ENCODE measurements at regions not wholly inside any gene's neighbourhood (a gene's known extent, or its start where the extent isn't known, plus 50 kb on each side); places are given as distances from the start of the nearest gene placed in this dataset.

DNA sequence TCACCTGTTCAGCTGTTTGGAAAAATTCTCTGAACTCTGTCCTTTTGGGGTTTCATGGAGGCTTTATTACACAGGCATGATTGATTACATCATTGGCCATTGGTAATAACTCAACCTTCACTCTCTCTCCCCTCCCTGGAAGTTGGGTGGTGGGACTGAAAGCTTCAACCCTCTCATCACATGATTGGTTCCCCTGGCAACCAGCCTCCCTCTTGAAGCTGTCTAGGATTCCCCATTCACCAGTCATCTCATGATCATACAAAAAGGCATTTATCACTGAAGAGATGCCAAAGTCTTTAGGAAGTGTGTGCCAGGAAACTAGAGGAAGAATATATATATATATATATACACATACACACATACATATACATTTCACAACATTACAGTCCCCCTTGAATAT lies 228.5 kb downstream of the ZNF326 start:
- H3K9me3 Mint-ChIP-seq = peaks cover 47% of the 10 kb centered on the region
- H3K4me1 Mint-ChIP-seq = peaks cover 29% of the 10 kb centered on the region
- H3K27ac Mint-ChIP-seq = no peak overlapping the region
- DNase-seq (ENCODE audit: low spot score) (no peak), ATAC-seq (no peak)
- ChIA-PET POLR2A (interaction anchor here (0.7 kb wide), 1 partner anchor 17 kb away, joined by 3 read pairs; no protein-coding TSS in a partner anchor), CTCF (no interaction called here)
- no peak for TF ChIP-seq ZNF423 (CRISPR knock-in tag; IDR thresholded peaks at IDR 0.05)
- no peak for TF ChIP-seq NR3C1 (CRISPR knock-in tag; conservative IDR thresholded peaks at IDR 0.05; ENCODE audit: low read depth)
- TF ChIP-seq KAT7 (CRISPR knock-in tag; IDR thresholded peaks at IDR 0.05; ENCODE audit: borderline replicate concordance) = no peak
- TF ChIP-seq TCF7 (CRISPR knock-in tag; IDR thresholded peaks at IDR 0.05; ENCODE audit: low read depth) = no peak
- TF ChIP-seq JUN (CRISPR knock-in tag; IDR thresholded peaks at IDR 0.05) = no peak
- TF ChIP-seq ZBTB21 (CRISPR knock-in tag; IDR thresholded peaks at IDR 0.05; ENCODE audit: borderline replicate concordance) = no peak
- TF ChIP-seq, protein P1, sequence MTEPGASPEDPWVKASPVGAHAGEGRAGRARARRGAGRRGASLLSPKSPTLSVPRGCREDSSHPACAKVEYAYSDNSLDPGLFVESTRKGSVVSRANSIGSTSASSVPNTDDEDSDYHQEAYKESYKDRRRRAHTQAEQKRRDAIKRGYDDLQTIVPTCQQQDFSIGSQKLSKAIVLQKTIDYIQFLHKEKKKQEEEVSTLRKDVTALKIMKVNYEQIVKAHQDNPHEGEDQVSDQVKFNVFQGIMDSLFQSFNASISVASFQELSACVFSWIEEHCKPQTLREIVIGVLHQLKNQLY (CRISPR knock-in tag; IDR thresholded peaks at IDR 0.05) = no peak
- TF ChIP-seq PRRX2 (CRISPR knock-in tag; IDR thresholded peaks at IDR 0.05) = no peak
- TF ChIP-seq MYBL2 (CRISPR knock-in tag; IDR thresholded peaks at IDR 0.05) = no peak
- TF ChIP-seq, protein P2, sequence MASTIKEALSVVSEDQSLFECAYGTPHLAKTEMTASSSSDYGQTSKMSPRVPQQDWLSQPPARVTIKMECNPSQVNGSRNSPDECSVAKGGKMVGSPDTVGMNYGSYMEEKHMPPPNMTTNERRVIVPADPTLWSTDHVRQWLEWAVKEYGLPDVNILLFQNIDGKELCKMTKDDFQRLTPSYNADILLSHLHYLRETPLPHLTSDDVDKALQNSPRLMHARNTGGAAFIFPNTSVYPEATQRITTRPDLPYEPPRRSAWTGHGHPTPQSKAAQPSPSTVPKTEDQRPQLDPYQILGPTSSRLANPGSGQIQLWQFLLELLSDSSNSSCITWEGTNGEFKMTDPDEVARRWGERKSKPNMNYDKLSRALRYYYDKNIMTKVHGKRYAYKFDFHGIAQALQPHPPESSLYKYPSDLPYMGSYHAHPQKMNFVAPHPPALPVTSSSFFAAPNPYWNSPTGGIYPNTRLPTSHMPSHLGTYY (CRISPR knock-in tag; IDR thresholded peaks at IDR 0.05) = no peak
- TF ChIP-seq ELF4 (CRISPR knock-in tag; IDR thresholded peaks at IDR 0.05; ENCODE audit: low read depth) = no peak
- no peak for TF ChIP-seq ATF1 (CRISPR knock-in tag; IDR thresholded peaks at IDR 0.05)
- TF ChIP-seq, protein P3, sequence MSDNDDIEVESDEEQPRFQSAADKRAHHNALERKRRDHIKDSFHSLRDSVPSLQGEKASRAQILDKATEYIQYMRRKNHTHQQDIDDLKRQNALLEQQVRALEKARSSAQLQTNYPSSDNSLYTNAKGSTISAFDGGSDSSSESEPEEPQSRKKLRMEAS (CRISPR knock-in tag; IDR thresholded peaks at IDR 0.05) = no peak
- TF ChIP-seq, protein P4, sequence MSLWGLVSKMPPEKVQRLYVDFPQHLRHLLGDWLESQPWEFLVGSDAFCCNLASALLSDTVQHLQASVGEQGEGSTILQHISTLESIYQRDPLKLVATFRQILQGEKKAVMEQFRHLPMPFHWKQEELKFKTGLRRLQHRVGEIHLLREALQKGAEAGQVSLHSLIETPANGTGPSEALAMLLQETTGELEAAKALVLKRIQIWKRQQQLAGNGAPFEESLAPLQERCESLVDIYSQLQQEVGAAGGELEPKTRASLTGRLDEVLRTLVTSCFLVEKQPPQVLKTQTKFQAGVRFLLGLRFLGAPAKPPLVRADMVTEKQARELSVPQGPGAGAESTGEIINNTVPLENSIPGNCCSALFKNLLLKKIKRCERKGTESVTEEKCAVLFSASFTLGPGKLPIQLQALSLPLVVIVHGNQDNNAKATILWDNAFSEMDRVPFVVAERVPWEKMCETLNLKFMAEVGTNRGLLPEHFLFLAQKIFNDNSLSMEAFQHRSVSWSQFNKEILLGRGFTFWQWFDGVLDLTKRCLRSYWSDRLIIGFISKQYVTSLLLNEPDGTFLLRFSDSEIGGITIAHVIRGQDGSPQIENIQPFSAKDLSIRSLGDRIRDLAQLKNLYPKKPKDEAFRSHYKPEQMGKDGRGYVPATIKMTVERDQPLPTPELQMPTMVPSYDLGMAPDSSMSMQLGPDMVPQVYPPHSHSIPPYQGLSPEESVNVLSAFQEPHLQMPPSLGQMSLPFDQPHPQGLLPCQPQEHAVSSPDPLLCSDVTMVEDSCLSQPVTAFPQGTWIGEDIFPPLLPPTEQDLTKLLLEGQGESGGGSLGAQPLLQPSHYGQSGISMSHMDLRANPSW (CRISPR knock-in tag; conservative IDR thresholded peaks at IDR 0.05; ENCODE audit: low read depth) = no peak
- TF ChIP-seq, protein P5, sequence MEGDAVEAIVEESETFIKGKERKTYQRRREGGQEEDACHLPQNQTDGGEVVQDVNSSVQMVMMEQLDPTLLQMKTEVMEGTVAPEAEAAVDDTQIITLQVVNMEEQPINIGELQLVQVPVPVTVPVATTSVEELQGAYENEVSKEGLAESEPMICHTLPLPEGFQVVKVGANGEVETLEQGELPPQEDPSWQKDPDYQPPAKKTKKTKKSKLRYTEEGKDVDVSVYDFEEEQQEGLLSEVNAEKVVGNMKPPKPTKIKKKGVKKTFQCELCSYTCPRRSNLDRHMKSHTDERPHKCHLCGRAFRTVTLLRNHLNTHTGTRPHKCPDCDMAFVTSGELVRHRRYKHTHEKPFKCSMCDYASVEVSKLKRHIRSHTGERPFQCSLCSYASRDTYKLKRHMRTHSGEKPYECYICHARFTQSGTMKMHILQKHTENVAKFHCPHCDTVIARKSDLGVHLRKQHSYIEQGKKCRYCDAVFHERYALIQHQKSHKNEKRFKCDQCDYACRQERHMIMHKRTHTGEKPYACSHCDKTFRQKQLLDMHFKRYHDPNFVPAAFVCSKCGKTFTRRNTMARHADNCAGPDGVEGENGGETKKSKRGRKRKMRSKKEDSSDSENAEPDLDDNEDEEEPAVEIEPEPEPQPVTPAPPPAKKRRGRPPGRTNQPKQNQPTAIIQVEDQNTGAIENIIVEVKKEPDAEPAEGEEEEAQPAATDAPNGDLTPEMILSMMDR (IDR thresholded peaks at IDR 0.05) = no peak
- TF ChIP-seq GTF2I (CRISPR knock-in tag; conservative IDR thresholded peaks at IDR 0.05) = no peak
- no peak for TF ChIP-seq CBFB (CRISPR knock-in tag; IDR thresholded peaks at IDR 0.05; ENCODE audit: low read depth)
- TF ChIP-seq EMX1 (CRISPR knock-in tag; IDR thresholded peaks at IDR 0.05) = no peak
- TF ChIP-seq, protein P6, sequence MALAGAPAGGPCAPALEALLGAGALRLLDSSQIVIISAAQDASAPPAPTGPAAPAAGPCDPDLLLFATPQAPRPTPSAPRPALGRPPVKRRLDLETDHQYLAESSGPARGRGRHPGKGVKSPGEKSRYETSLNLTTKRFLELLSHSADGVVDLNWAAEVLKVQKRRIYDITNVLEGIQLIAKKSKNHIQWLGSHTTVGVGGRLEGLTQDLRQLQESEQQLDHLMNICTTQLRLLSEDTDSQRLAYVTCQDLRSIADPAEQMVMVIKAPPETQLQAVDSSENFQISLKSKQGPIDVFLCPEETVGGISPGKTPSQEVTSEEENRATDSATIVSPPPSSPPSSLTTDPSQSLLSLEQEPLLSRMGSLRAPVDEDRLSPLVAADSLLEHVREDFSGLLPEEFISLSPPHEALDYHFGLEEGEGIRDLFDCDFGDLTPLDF (CRISPR knock-in tag; IDR thresholded peaks at IDR 0.05) = no peak
- no peaks in the 10 kb centered on the region for H3K27me3 Mint-ChIP-seq (ENCODE audit: low read depth)
- H3K4me3 Mint-ChIP-seq = no peak overlapping the region
- H3K36me3 Mint-ChIP-seq = peaks cover 41% of the 10 kb centered on the region

All from WTC11 (cell line).